ENCODE measurements at regions not wholly inside any gene's neighbourhood (a gene's known extent, or its start where the extent isn't known, plus 50 kb on each side); places are given as distances from the start of the nearest gene placed in this dataset.

- H3K27ac ChIP-seq (ENCODE audit: low read length), result no peak overlapping the region
- no peaks in the 10 kb centered on the region for H3K9me3 ChIP-seq (ENCODE audit: low read length)
- H3K9ac ChIP-seq (ENCODE audit: low read length), result no peak overlapping the region
- H3F3A ChIP-seq (ENCODE audit: insufficient read depth, low read length, poor library complexity, severe bottlenecking), result no peaks in the 10 kb centered on the region
- H3K9me2 ChIP-seq (ENCODE audit: insufficient read depth, low read length), result no peaks in the 10 kb centered on the region
- no peaks in the 10 kb centered on the region for H3K27me3 ChIP-seq (ENCODE audit: insufficient read depth, low read depth, low read length)
- no peaks in the 10 kb centered on the region for H3K36me3 ChIP-seq (ENCODE audit: insufficient read depth, low read length)
- no peak overlapping the region for H3K4me3 ChIP-seq (ENCODE audit: low read length)
- H4K20me1 ChIP-seq (ENCODE audit: insufficient read depth), result no peaks in the 10 kb centered on the region
- no peak overlapping the region for H3K4me2 ChIP-seq (ENCODE audit: low read length)
- no peak overlapping the region for H2AFZ ChIP-seq (ENCODE audit: low read depth, low read length)
- no peak for TF ChIP-seq SMC3 (conservative IDR thresholded peaks at IDR 0.05; ENCODE audit: poor library complexity)
- no peak for TF ChIP-seq EP300 (conservative IDR thresholded peaks at IDR 0.05; ENCODE audit: poor library complexity, severe bottlenecking)
- no peak for TF ChIP-seq REST (IDR thresholded peaks at IDR 0.05; ENCODE audit: borderline replicate concordance)
- TF ChIP-seq, protein P1, sequence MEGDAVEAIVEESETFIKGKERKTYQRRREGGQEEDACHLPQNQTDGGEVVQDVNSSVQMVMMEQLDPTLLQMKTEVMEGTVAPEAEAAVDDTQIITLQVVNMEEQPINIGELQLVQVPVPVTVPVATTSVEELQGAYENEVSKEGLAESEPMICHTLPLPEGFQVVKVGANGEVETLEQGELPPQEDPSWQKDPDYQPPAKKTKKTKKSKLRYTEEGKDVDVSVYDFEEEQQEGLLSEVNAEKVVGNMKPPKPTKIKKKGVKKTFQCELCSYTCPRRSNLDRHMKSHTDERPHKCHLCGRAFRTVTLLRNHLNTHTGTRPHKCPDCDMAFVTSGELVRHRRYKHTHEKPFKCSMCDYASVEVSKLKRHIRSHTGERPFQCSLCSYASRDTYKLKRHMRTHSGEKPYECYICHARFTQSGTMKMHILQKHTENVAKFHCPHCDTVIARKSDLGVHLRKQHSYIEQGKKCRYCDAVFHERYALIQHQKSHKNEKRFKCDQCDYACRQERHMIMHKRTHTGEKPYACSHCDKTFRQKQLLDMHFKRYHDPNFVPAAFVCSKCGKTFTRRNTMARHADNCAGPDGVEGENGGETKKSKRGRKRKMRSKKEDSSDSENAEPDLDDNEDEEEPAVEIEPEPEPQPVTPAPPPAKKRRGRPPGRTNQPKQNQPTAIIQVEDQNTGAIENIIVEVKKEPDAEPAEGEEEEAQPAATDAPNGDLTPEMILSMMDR (IDR thresholded peaks at IDR 0.05; ENCODE audit: poor library complexity, severe bottlenecking), result no peak
- TF ChIP-seq RAD21 (conservative IDR thresholded peaks at IDR 0.05), result no peak
- H3K79me2 ChIP-seq (replicated peaks; ENCODE audit: insufficient read depth, low read length), result no peaks in the 10 kb centered on the region
Measured at GRCh38 chr3:101940521-101941317, 91.4 kb downstream of the NFKBIZ start.

- no peaks in the 10 kb centered on the region for H3K27me3 ChIP-seq (ENCODE audit: insufficient read depth, low read depth, low read length)
Measured at GRCh38 chr3:101941318-101942040, 92.2 kb downstream of the NFKBIZ start.

More at GRCh38 chr3:101941318-101942040, 92.2 kb downstream of the NFKBIZ start:
- Histone ChIP-seq H4K20me1 (ENCODE audit: insufficient read depth) (no peaks in the 10 kb centered on the region), H3K9me2 (ENCODE audit: insufficient read depth, low read length) (no peaks in the 10 kb centered on the region), H3K27ac (ENCODE audit: low read length) (no peak overlapping the region), H3F3A (ENCODE audit: insufficient read depth, low read length, poor library complexity, severe bottlenecking) (no peaks in the 10 kb centered on the region), H3K36me3 (ENCODE audit: insufficient read depth, low read length) (no peaks in the 10 kb centered on the region), H3K4me3 (ENCODE audit: low read length) (no peak overlapping the region), H3K4me2 (ENCODE audit: low read length) (no peak overlapping the region), H3K9ac (ENCODE audit: low read length) (no peak overlapping the region), H3K9me3 (ENCODE audit: low read length) (no peaks in the 10 kb centered on the region), H2AFZ (ENCODE audit: low read depth, low read length) (no peak overlapping the region), H3K79me2 (replicated peaks; ENCODE audit: insufficient read depth, low read length) (no peaks in the 10 kb centered on the region)
- no peak for TF ChIP-seq RAD21 (conservative IDR thresholded peaks at IDR 0.05)
- no peak for TF ChIP-seq SMC3 (conservative IDR thresholded peaks at IDR 0.05; ENCODE audit: poor library complexity)
- no peak for TF ChIP-seq MXI1 (conservative IDR thresholded peaks at IDR 0.05; ENCODE audit: poor library complexity, severe bottlenecking)
- TF ChIP-seq REST (IDR thresholded peaks at IDR 0.05; ENCODE audit: borderline replicate concordance), result no peak
- TF ChIP-seq EP300 (conservative IDR thresholded peaks at IDR 0.05; ENCODE audit: poor library complexity, severe bottlenecking), result no peak
- TF ChIP-seq, protein P1 (IDR thresholded peaks at IDR 0.05; ENCODE audit: poor library complexity, severe bottlenecking), result no peak
- TF ChIP-seq POLR2AphosphoS5 (IDR thresholded peaks at IDR 0.05), result no peak
- no peak for TF ChIP-seq EZH2 (IDR thresholded peaks at IDR 0.05; ENCODE audit: borderline replicate concordance, insufficient read depth, low read length, poor library complexity, severe bottlenecking)
- no peak for TF ChIP-seq TAF1 (IDR thresholded peaks at IDR 0.05; ENCODE audit: low read depth)
